SK-N-SH (cell line): ENCODE measurements at regions not wholly inside any gene's neighbourhood (a gene's known extent, or its start where the extent isn't known, plus 50 kb on each side); places are given as distances from the start of the nearest gene placed in this dataset.

Experiments used
- CTCF ChIA-PET: fragments of 300-600, 350-600 bp; formaldehyde crosslinking; extraction: SDS; loops from one replicate; lab custom pipeline; 2021; lab: Yijun Ruan, JAX
- POLR2A ChIA-PET: fragments of 350-600 bp; sonication (Branson Sonifier 250); formaldehyde crosslinking; extraction: SDS; loops from one replicate; lab custom pipeline; 2020; ENCODE audit warnings: antibody characterized with exemption, inconsistent platforms; lab: Yijun Ruan, JAX
- DNase-seq: peaks from one replicate; pipeline ENCODE4 v3.0.0; 2012
- H2AFZ ChIP-seq: fragments of 200-600 bp; sonication (generic); 2 replicates; pipeline ENCODE4 v1.8.1; 2016; ENCODE audit warnings: antibody characterized with exemption, mild to moderate bottlenecking, low read depth
- H3F3A ChIP-seq: fragments of 200-600 bp; sonication (generic); replicated peaks from 2 replicates; pipeline ENCODE3; 2016; ENCODE audit warnings: antibody characterized with exemption, mild to moderate bottlenecking; ENCODE audit not compliant: insufficient read depth
- H3K27ac ChIP-seq, 2 experiments: fragments of 200-500 bp in 1 of 2; fragments of 200-600 bp in 1 of 2; sonication (Bioruptor generic) in 1 of 2; sonication (generic), shearing (Covaris generic) in 1 of 2; 2 replicates each; pipeline versions ENCODE4 v1.5.1 to v1.6.1; 2014 to 2016; ENCODE audit warnings: low read depth in 2 of 2, inconsistent platforms in 1 of 2, low read length in 1 of 2, mild to moderate bottlenecking in 1 of 2, mixed read lengths in 1 of 2
- H3K27me3 ChIP-seq: fragments of 200-600 bp; sonication (generic), shearing (Covaris generic); 2 replicates; pipeline ENCODE4 v1.6.1; 2016; ENCODE audit warnings: mixed run types; ENCODE audit not compliant: insufficient read depth
- H3K36me3 ChIP-seq, 2 experiments: fragments of 200-500 bp in 1 of 2; fragments of 200-600 bp in 1 of 2; sonication (Bioruptor generic) in 1 of 2; sonication (generic) in 1 of 2; replicated peaks in 1 of 2; 2 replicates each; pipeline versions ENCODE3 to v1.5.1; 2014 to 2016; ENCODE audit warnings: low read length in 1 of 2, mild to moderate bottlenecking in 1 of 2; ENCODE audit not compliant: insufficient read depth in 2 of 2, control insufficient read depth in 1 of 2
- H3K4me1 ChIP-seq, 2 experiments: fragments of 200-500 bp in 1 of 2; fragments of 200-600 bp in 1 of 2; sonication (Bioruptor generic) in 1 of 2; sonication (generic), shearing (Covaris generic) in 1 of 2; 2 replicates each; pipeline versions ENCODE4 v1.5.1 to v1.6.1; 2014 to 2016; ENCODE audit warnings: low read depth in 1 of 2, low read length in 1 of 2, mixed run types in 1 of 2; ENCODE audit not compliant: insufficient read depth in 2 of 2, control insufficient read depth in 1 of 2
- H3K4me2 ChIP-seq: fragments of 200-600 bp; sonication (generic), shearing (Covaris generic); 2 replicates; pipeline ENCODE4 v1.6.1; 2017; ENCODE audit warnings: mixed run types
- H3K4me3 ChIP-seq, 2 experiments: fragments of 200-500 bp in 1 of 2; fragments of 200-600 bp in 1 of 2; sonication (Bioruptor generic) in 1 of 2; sonication (generic), shearing (Covaris generic) in 1 of 2; 2 replicates each; pipeline versions ENCODE4 v1.5.1 to v1.8.1; 2014 to 2016; ENCODE audit warnings: low read depth in 2 of 2, inconsistent platforms in 1 of 2, low read length in 1 of 2, mild to moderate bottlenecking in 1 of 2, mixed read lengths in 1 of 2, moderate library complexity in 1 of 2
- H3K79me2 ChIP-seq: fragments of 200-600 bp; sonication (generic); 2 replicates; pipeline ENCODE4 v1.8.1; 2017; ENCODE audit warnings: mild to moderate bottlenecking; ENCODE audit not compliant: insufficient read depth
- H3K9ac ChIP-seq: fragments of 200-600 bp; sonication (generic); 2 replicates; pipeline ENCODE4 v1.6.1; 2017; ENCODE audit warnings: mixed run types
- H3K9me2 ChIP-seq: fragments of 200-600 bp; sonication (generic); 2 replicates; pipeline ENCODE4 v1.6.1; 2017; ENCODE audit warnings: mixed run types
- H3K9me3 ChIP-seq: fragments of 200-600 bp; sonication (generic); 2 replicates; pipeline ENCODE4 v1.6.1; 2017; ENCODE audit warnings: mixed run types, mild to moderate bottlenecking, moderate library complexity
- H4K20me1 ChIP-seq: fragments of 200-600 bp; sonication (generic); 2 replicates; pipeline ENCODE4 v1.6.1; 2017; ENCODE audit warnings: mild to moderate bottlenecking, mixed run types; ENCODE audit not compliant: insufficient read depth
- CTCF ChIP-seq: fragments of 200-600 bp; sonication (generic); IDR thresholded peaks from 2 replicates; pipeline ENCODE4 v1.6.1; 2017; ENCODE audit warnings: antibody characterized with exemption, mild to moderate bottlenecking, moderate library complexity
- ELF1 ChIP-seq: IDR thresholded peaks from 2 replicates; pipeline ENCODE4 v1.4.0; 2012
- EZH2phosphoT487 ChIP-seq: fragments of 200-600 bp; sonication (generic); IDR thresholded peaks from 2 replicates; pipeline ENCODE4 v1.6.1; 2017; ENCODE audit warnings: low read depth, mixed run types, mild to moderate bottlenecking, antibody characterized with exemption, moderate library complexity, borderline replicate concordance
- FOXJ3 ChIP-seq: sonication (generic); formaldehyde crosslinking; IDR thresholded peaks from 2 replicates; pipeline ENCODE4 v1.5.1; 2020; ENCODE audit warnings: mild to moderate bottlenecking, missing genetic modification reagents
- FOXM1 ChIP-seq: IDR thresholded peaks from 2 replicates; pipeline ENCODE4 v1.4.0; 2012; ENCODE audit warnings: low read depth, mild to moderate bottlenecking
- GABPA ChIP-seq: IDR thresholded peaks from 2 replicates; pipeline ENCODE4 v1.4.0; 2012; ENCODE audit warnings: low read depth, mild to moderate bottlenecking
- IRF3 ChIP-seq: fragments of 150-350 bp; IDR thresholded peaks from 2 replicates; pipeline ENCODE4 v1.6.1; 2016; ENCODE audit warnings: mild to moderate bottlenecking, low read depth, low read length
- MAX ChIP-seq: IDR thresholded peaks from 2 replicates; pipeline ENCODE4 v1.4.0; 2012; ENCODE audit warnings: low read depth
- NRF1 ChIP-seq: IDR thresholded peaks from 2 replicates; pipeline ENCODE4 v1.6.1; 2012; ENCODE audit warnings: low read depth, mild to moderate bottlenecking, low read length
- PBX3 ChIP-seq: IDR thresholded peaks from 2 replicates; pipeline ENCODE4; 2012
- RCOR1 ChIP-seq: fragments of 150-350 bp; IDR thresholded peaks from 2 replicates; pipeline ENCODE4 v1.6.1; 2017; ENCODE audit warnings: antibody characterized with exemption, low read length
- RFX5 ChIP-seq: IDR thresholded peaks from 2 replicates; pipeline ENCODE4 v1.6.1; 2012; ENCODE audit warnings: mild to moderate bottlenecking, improper control_type of control experiment, low read length
- RXRA ChIP-seq: IDR thresholded peaks from 2 replicates; pipeline ENCODE4 v1.4.0; 2012; ENCODE audit warnings: low read depth, mild to moderate bottlenecking, borderline replicate concordance
- SIN3A ChIP-seq: IDR thresholded peaks from 2 replicates; pipeline ENCODE4 v1.6.1; 2012; ENCODE audit warnings: low read depth, mild to moderate bottlenecking, low read length, moderate library complexity, borderline replicate concordance
- SMC3 ChIP-seq: IDR thresholded peaks from 2 replicates; pipeline ENCODE4 v1.6.1; 2012; ENCODE audit warnings: low read depth, low read length, improper control_type of control experiment
- TAF1 ChIP-seq: IDR thresholded peaks from 2 replicates; pipeline ENCODE4 v1.6.1; 2012; ENCODE audit warnings: low read depth, mild to moderate bottlenecking, low read length, moderate library complexity, borderline replicate concordance
- TEAD4 ChIP-seq: IDR thresholded peaks from 2 replicates; pipeline ENCODE4 v1.4.0; 2012; ENCODE audit warnings: mild to moderate bottlenecking, borderline replicate concordance; ENCODE audit not compliant: insufficient read depth
- YY1 ChIP-seq: IDR thresholded peaks from 2 replicates; pipeline ENCODE4 v1.4.0; 2012; ENCODE audit warnings: low read depth, mild to moderate bottlenecking
- ZBTB33 ChIP-seq: IDR thresholded peaks from 2 replicates; pipeline ENCODE4 v1.4.0; 2012; ENCODE audit warnings: low read depth, borderline replicate concordance
- WGBS: methylation state at CpG from one replicate; pipeline ENCODE4 v1.1.6; 2017; ENCODE audit warnings: low lambda C conversion rate; 5-methylcytosine and 5-hydroxymethylcytosine counted together

GRCh38 chr9:110083866-110084265 is 124.1 kb downstream of the C9orf152 start:
- peaks cover 100% of the 10 kb centered on the region for H3K79me2 ChIP-seq
- POLR2A ChIA-PET = no interaction called here
- no peak overlapping the region for H3K4me2 ChIP-seq
- no peak for TF ChIP-seq GABPA
- TF ChIP-seq EZH2phosphoT487 = no peak
- no peak for TF ChIP-seq FOXM1
- TF ChIP-seq SIN3A = no peak
- TF ChIP-seq TAF1 = no peak
- no peak for TF ChIP-seq RCOR1
- TF ChIP-seq MAX = no peak
- no peak for TF ChIP-seq CTCF
- no peak for TF ChIP-seq RFX5
- no peak for TF ChIP-seq SMC3
- no peak for TF ChIP-seq RXRA
- TF ChIP-seq ELF1 = no peak
- no peak for TF ChIP-seq PBX3
- no peak for TF ChIP-seq ZBTB33
- no peak for TF ChIP-seq NRF1
- no peak for TF ChIP-seq FOXJ3 (CRISPR knock-in tag)
- no peak for TF ChIP-seq IRF3
- TF ChIP-seq TEAD4 = no peak
- TF ChIP-seq YY1 = no peak
- no peaks in the 10 kb centered on the region for H3K9me2 ChIP-seq
- H3K36me3 ChIP-seq = peaks cover 0 to 14% of the 10 kb centered on the region in 2 experiments
- 98% methylated on average over 3 of the region's 3 CpGs for WGBS
- no peaks in the 10 kb centered on the region for H3K9me3 ChIP-seq
- no peak for DNase-seq
- CTCF ChIA-PET = interaction anchor here (1.3 kb wide), 1 partner anchor 181 kb away, joined by 3 read pairs; no protein-coding TSS in a partner anchor
- H3K27ac ChIP-seq = no peak overlapping the region
- no peaks in the 10 kb centered on the region for H3K27me3 ChIP-seq
- no peak overlapping the region for H3K9ac ChIP-seq
- peaks cover 4% of the 10 kb centered on the region for H3F3A ChIP-seq
- H4K20me1 ChIP-seq = peaks cover 100% of the 10 kb centered on the region
- H3K4me1 ChIP-seq = peaks cover 0 to 12% of the 10 kb centered on the region in 2 experiments; a peak in 3 of 4 replicates
- H2AFZ ChIP-seq = no peak overlapping the region
- no peak overlapping the region for H3K4me3 ChIP-seq
